UCSD-AML1 (cell line): ENCODE measurements at regions not wholly inside any gene's neighbourhood (a gene's known extent, or its start where the extent isn't known, plus 50 kb on each side); places are given as distances from the start of the nearest gene placed in this dataset.

Experiments
- DNase-seq: peaks from one replicate; lab custom pipeline; 2025; ENCODE audit not compliant: unreplicated experiment; lab: John Stamatoyannopoulos, UW

- DNase-seq: no peak
These were observed 128.7 kb upstream of the ZFHX3 start for GRCh38 chr16:73176577-73177013.

- DNase-seq: no peak
These were observed 125.2 kb upstream of the ZFHX3 start for GRCh38 chr16:73172973-73173709.

- no peak for DNase-seq
These were observed 124.5 kb upstream of the ZFHX3 start for GRCh38 chr16:73172241-73172972.

- DNase-seq: no peak
These were observed 123.9 kb upstream of the ZFHX3 start for GRCh38 chr16:73171901-73172240.

GRCh38 chr16:73171380-73171779 lies 123.5 kb upstream of the ZFHX3 start:
- DNase-seq: no peak

GRCh38 chr16:73170612-73171038 lies 122.7 kb upstream of the ZFHX3 start:
- no peak for DNase-seq

GRCh38 chr16:73166947-73167550 lies 119.1 kb upstream of the ZFHX3 start:
- no peak for DNase-seq

- no peak for DNase-seq
These were observed 118.5 kb upstream of the ZFHX3 start for GRCh38 chr16:73166441-73166851.

GRCh38 chr16:73163238-73163815 lies 115.4 kb upstream of the ZFHX3 start:
- DNase-seq: no peak

- no peak for DNase-seq
These were observed 114.0 kb upstream of the ZFHX3 start for GRCh38 chr16:73161977-73162376.

- no peak for DNase-seq
These were observed 111.4 kb upstream of the ZFHX3 start for GRCh38 chr16:73159296-73159695.

- DNase-seq: no peak
These were observed 109.9 kb upstream of the ZFHX3 start for GRCh38 chr16:73157861-73158260.

GRCh38 chr16:73154063-73154870 lies 106.3 kb upstream of the ZFHX3 start:
- peak; percentile 91 for DNase-seq

GRCh38 chr16:73152386-73153125 lies 104.6 kb upstream of the ZFHX3 start:
- peak; percentile 26 for DNase-seq

- no peak for DNase-seq
These were observed 104.0 kb upstream of the ZFHX3 start for GRCh38 chr16:73151941-73152340.

- no peak for DNase-seq
These were observed 103.3 kb upstream of the ZFHX3 start for GRCh38 chr16:73151225-73151624.

- no peak for DNase-seq
These were observed 102.9 kb upstream of the ZFHX3 start for GRCh38 chr16:73150786-73151185.

GRCh38 chr16:73149334-73149733 lies 101.4 kb upstream of the ZFHX3 start:
- DNase-seq: no peak

GRCh38 chr16:73147958-73148357 lies 100.0 kb upstream of the ZFHX3 start:
- DNase-seq: no peak

- DNase-seq: no peak
These were observed 97.4 kb upstream of the ZFHX3 start for GRCh38 chr16:73145166-73145880.
